ENCODE measurements at regions not wholly inside any gene's neighbourhood (a gene's known extent, or its start where the extent isn't known, plus 50 kb on each side); places are given as distances from the start of the nearest gene placed in this dataset.

DNA sequence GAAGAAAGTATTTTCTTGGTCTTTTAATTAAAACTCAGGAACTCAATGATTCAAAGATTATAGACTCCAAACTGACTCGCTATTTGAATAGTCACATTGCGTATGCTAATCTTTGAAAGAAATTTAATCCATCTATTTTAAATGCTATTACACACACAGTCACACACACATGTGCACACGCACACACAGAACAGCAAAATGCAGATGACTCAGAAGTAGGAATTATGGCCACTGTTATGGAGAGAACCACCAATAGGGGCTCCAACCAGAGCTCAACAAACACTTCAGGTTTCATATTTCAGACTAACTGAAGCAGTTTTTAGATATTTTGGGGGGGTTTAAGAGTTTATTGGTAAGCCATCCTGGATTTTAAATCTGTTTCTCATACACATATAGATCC is 1917.9 kb downstream of the EFNA5 start:
- TF ChIP-seq SIN3A (IDR thresholded peaks at IDR 0.05; ENCODE audit: borderline replicate concordance, insufficient read depth, low read length) (no peak), FOXP2 (optimal IDR thresholded peaks at IDR 0.05; ENCODE audit: borderline replicate concordance, extremely low read depth, extremely low read length, insufficient read depth) (no peak), TAF1 (IDR thresholded peaks at IDR 0.05; ENCODE audit: borderline replicate concordance, insufficient read depth, low read length) (no peak), POLR2AphosphoS5 (IDR thresholded peaks at IDR 0.05; ENCODE audit: low read depth, low read length) (no peak)
- TF ChIP-seq, protein P1, sequence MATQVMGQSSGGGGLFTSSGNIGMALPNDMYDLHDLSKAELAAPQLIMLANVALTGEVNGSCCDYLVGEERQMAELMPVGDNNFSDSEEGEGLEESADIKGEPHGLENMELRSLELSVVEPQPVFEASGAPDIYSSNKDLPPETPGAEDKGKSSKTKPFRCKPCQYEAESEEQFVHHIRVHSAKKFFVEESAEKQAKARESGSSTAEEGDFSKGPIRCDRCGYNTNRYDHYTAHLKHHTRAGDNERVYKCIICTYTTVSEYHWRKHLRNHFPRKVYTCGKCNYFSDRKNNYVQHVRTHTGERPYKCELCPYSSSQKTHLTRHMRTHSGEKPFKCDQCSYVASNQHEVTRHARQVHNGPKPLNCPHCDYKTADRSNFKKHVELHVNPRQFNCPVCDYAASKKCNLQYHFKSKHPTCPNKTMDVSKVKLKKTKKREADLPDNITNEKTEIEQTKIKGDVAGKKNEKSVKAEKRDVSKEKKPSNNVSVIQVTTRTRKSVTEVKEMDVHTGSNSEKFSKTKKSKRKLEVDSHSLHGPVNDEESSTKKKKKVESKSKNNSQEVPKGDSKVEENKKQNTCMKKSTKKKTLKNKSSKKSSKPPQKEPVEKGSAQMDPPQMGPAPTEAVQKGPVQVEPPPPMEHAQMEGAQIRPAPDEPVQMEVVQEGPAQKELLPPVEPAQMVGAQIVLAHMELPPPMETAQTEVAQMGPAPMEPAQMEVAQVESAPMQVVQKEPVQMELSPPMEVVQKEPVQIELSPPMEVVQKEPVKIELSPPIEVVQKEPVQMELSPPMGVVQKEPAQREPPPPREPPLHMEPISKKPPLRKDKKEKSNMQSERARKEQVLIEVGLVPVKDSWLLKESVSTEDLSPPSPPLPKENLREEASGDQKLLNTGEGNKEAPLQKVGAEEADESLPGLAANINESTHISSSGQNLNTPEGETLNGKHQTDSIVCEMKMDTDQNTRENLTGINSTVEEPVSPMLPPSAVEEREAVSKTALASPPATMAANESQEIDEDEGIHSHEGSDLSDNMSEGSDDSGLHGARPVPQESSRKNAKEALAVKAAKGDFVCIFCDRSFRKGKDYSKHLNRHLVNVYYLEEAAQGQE (IDR thresholded peaks at IDR 0.05; ENCODE audit: insufficient read depth in 1 of 2, low read depth in 2 of 2, low read length in 2 of 2): no peak

DNA sequence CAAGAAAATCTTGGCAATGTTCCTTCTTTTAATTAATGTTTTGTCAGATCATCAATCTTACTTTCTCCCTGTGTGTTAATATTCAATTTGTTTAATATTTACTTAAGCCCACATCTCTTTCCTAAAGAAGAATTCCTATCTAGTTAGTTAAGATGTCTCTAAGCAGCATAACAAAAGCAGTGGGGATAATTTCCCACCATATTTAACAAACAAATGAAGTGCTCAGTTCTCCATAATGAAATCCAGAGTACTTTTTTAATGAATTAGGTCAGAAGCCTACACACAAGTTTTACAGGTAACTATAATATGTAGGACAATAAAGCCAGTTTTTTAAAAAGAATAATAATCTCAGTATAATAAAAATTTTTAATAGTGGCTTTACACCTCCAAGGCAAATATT is 1918.8 kb downstream of the EFNA5 start:
- TF ChIP-seq POLR2AphosphoS5 (IDR thresholded peaks at IDR 0.05; ENCODE audit: low read depth, low read length) (no peak), TAF1 (IDR thresholded peaks at IDR 0.05; ENCODE audit: borderline replicate concordance, insufficient read depth, low read length) (no peak), FOXP2 (optimal IDR thresholded peaks at IDR 0.05; ENCODE audit: borderline replicate concordance, extremely low read depth, extremely low read length, insufficient read depth) (no peak), SIN3A (IDR thresholded peaks at IDR 0.05; ENCODE audit: borderline replicate concordance, insufficient read depth, low read length) (no peak)
- TF ChIP-seq, protein P1 (IDR thresholded peaks at IDR 0.05; ENCODE audit: insufficient read depth in 1 of 2, low read depth in 2 of 2, low read length in 2 of 2): no peak

DNA sequence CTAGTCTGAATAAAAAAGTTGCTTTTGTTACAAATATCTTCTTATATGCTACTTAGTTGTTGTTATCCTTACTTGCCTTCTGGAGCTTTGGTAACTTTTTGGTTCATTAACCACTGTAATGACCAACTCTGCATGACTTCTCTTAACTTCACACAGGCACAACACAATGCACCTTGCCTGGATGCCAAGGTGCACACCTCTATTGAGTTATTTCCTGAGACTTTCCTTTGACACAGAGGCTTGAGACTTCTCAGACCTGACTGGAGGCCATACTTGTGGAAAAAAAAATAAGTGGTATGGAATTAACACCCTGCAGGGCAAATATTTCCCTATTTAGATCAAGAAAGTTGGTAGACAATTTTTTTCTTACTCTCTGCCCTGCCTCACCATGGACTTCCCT is 1925.6 kb downstream of the EFNA5 start:
- TF ChIP-seq TAF1 (IDR thresholded peaks at IDR 0.05; ENCODE audit: borderline replicate concordance, insufficient read depth, low read length) (no peak), POLR2AphosphoS5 (IDR thresholded peaks at IDR 0.05; ENCODE audit: low read depth, low read length) (no peak), SIN3A (IDR thresholded peaks at IDR 0.05; ENCODE audit: borderline replicate concordance, insufficient read depth, low read length) (no peak), FOXP2 (optimal IDR thresholded peaks at IDR 0.05; ENCODE audit: borderline replicate concordance, extremely low read depth, extremely low read length, insufficient read depth) (no peak)
- TF ChIP-seq, protein P1 (IDR thresholded peaks at IDR 0.05; ENCODE audit: insufficient read depth in 1 of 2, low read depth in 2 of 2, low read length in 2 of 2): no peak

DNA sequence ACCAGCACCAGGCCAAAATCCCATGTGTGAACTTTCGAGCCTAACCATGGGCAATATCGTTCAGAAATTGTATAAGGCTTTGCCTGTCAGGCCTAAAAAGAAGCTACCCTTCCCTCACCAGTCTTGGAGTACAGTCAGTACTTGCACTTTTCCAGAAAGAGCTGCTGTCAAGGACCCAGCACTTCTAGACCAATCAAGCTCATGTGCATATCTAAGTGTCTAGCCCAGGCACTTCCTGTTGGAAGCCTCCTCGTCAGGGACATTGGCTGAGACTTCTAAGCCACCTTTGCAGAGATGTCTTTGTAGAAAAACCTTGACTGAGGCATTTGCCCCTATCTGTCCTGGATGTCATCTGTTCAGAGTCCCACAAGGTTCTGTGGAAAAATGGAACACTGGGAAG is 1930.5 kb downstream of the EFNA5 start:
- TF ChIP-seq, protein P1 (IDR thresholded peaks at IDR 0.05; ENCODE audit: insufficient read depth in 1 of 2, low read depth in 2 of 2, low read length in 2 of 2): no peak
- TF ChIP-seq FOXP2 (optimal IDR thresholded peaks at IDR 0.05; ENCODE audit: borderline replicate concordance, extremely low read depth, extremely low read length, insufficient read depth) (no peak), POLR2AphosphoS5 (IDR thresholded peaks at IDR 0.05; ENCODE audit: low read depth, low read length) (no peak), TAF1 (IDR thresholded peaks at IDR 0.05; ENCODE audit: borderline replicate concordance, insufficient read depth, low read length) (no peak), SIN3A (IDR thresholded peaks at IDR 0.05; ENCODE audit: borderline replicate concordance, insufficient read depth, low read length) (no peak)

DNA sequence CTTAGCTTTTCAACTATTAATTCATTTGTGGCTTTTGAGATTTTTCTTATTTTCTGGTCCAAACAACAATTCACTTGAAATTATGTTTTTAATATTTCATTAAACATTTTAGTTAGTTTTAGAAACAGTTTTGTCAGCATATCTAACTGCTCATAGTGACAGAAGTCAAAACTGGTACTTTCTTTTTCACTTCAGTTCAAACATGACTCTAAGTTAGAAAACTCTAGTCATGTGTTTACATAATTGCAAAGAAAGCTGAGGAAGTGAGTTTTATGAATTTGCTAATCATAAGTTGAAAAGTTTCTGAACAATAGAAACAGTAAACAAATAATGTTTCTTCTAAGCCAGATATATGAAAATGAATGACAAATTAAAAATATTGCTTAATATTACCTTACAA is 1931.0 kb downstream of the EFNA5 start:
- no peak for TF ChIP-seq POLR2AphosphoS5 (IDR thresholded peaks at IDR 0.05; ENCODE audit: low read depth, low read length)
- TF ChIP-seq TAF1 (IDR thresholded peaks at IDR 0.05; ENCODE audit: borderline replicate concordance, insufficient read depth, low read length): no peak
- TF ChIP-seq, protein P1 (IDR thresholded peaks at IDR 0.05; ENCODE audit: insufficient read depth in 1 of 2, low read depth in 2 of 2, low read length in 2 of 2): no peak
- no peak for TF ChIP-seq FOXP2 (optimal IDR thresholded peaks at IDR 0.05; ENCODE audit: borderline replicate concordance, extremely low read depth, extremely low read length, insufficient read depth)
- no peak for TF ChIP-seq SIN3A (IDR thresholded peaks at IDR 0.05; ENCODE audit: borderline replicate concordance, insufficient read depth, low read length)

Data from PFSK-1 (cell line).